Stimulated activated CD4-positive, alpha-beta T cell treated with anti-CD3 and anti-CD28 coated beads, Interleukin-12 subunit alpha, Interleukin-12 subunit beta, amount 100 ng/mL, for 4 hours (primary cell): ENCODE measurements at regions not wholly inside any gene's neighbourhood (a gene's known extent, or its start where the extent isn't known, plus 50 kb on each side); places are given as distances from the start of the nearest gene placed in this dataset.

Experiments used
- DNase-seq: peaks from one replicate; pipeline ENCODE4 v3.0.0-alpha.2; 2020

- no peak for DNase-seq
Observed at GRCh38 chr11:127193950-127194349, 193.4 kb upstream of the KIRREL3 start.

- no peak for DNase-seq
Observed at GRCh38 chr11:127191689-127192088, 191.1 kb upstream of the KIRREL3 start.

GRCh38 chr11:127191261-127191660 is 190.7 kb upstream of the KIRREL3 start:
- no peak for DNase-seq

GRCh38 chr11:127182586-127183203 is 182.1 kb upstream of the KIRREL3 start:
- DNase-seq = no peak

- DNase-seq = no peak
Observed at GRCh38 chr11:127157225-127157624, 156.7 kb upstream of the KIRREL3 start.

GRCh38 chr11:127149410-127149809 is 148.8 kb upstream of the KIRREL3 start:
- no peak for DNase-seq

- no peak for DNase-seq
Observed at GRCh38 chr11:127143251-127143650, 142.7 kb upstream of the KIRREL3 start.

GRCh38 chr11:127138613-127139012 is 138.0 kb upstream of the KIRREL3 start:
- DNase-seq = no peak

GRCh38 chr11:127137771-127138280 is 137.3 kb upstream of the KIRREL3 start:
- no peak for DNase-seq

- no peak for DNase-seq
Observed at GRCh38 chr11:127136438-127136837, 135.9 kb upstream of the KIRREL3 start.

GRCh38 chr11:127135256-127135655 is 134.7 kb upstream of the KIRREL3 start:
- no peak for DNase-seq

- DNase-seq = no peak
Observed at GRCh38 chr11:127133061-127133460, 132.5 kb upstream of the KIRREL3 start.

GRCh38 chr11:127130321-127130720 is 129.8 kb upstream of the KIRREL3 start:
- DNase-seq = no peak

- no peak for DNase-seq
Observed at GRCh38 chr11:127126986-127127385, 126.4 kb upstream of the KIRREL3 start.

- DNase-seq = no peak
Observed at GRCh38 chr11:127119356-127119755, 118.8 kb upstream of the KIRREL3 start.

- DNase-seq = no peak
Observed at GRCh38 chr11:127118811-127119210, 118.2 kb upstream of the KIRREL3 start.

- DNase-seq = no peak
Observed at GRCh38 chr11:127117231-127117739, 116.7 kb upstream of the KIRREL3 start.

- no peak for DNase-seq
Observed at GRCh38 chr11:127115844-127116243, 115.3 kb upstream of the KIRREL3 start.

- no peak for DNase-seq
Observed at GRCh38 chr11:127114035-127114434, 113.5 kb upstream of the KIRREL3 start.

GRCh38 chr11:127110542-127110941 is 110.0 kb upstream of the KIRREL3 start:
- DNase-seq = no peak

- no peak for DNase-seq
Observed at GRCh38 chr11:127109796-127110480, 109.4 kb upstream of the KIRREL3 start.

- no peak for DNase-seq
Observed at GRCh38 chr11:127108838-127109237, 108.3 kb upstream of the KIRREL3 start.

GRCh38 chr11:127106938-127107337 is 106.4 kb upstream of the KIRREL3 start:
- DNase-seq = no peak
